ENCODE measurements at regions not wholly inside any gene's neighbourhood (a gene's known extent, or its start where the extent isn't known, plus 50 kb on each side); places are given as distances from the start of the nearest gene placed in this dataset.

- FAIRE-seq (no peak), ATAC-seq (no peak), DNase-seq (ENCODE audit: low spot score) (no peak)
- H3K4me2 ChIP-seq (ENCODE audit: low read depth, low read length): no peak overlapping the region
- H3K4me3 ChIP-seq (replicated peaks in 1 of 3; ENCODE audit: insufficient read depth in 1 of 3, low read depth in 2 of 3, low read length in 3 of 3): no peak overlapping the region
- peaks cover 17% of the 10 kb centered on the region; the same call in 1 of the 2 replicates for H3K9me3 ChIP-seq (ENCODE audit: low read length)
- H3K4me1 ChIP-seq (ENCODE audit: insufficient read depth, low read length): no peaks in the 10 kb centered on the region
- in situ Hi-C loops (cut with HindIII; ENCODE audit: extremely low pct_ligation_motif_present, low pct_unique_long_range_greater_than_20kb) (no loop called here), intact Hi-C loops (cut with micrococcal nuclease; ENCODE audit: unreplicated experiment) (no loop called here)
- no peaks in the 10 kb centered on the region for H4K20me1 ChIP-seq (ENCODE audit: insufficient read depth, low read length)
- H2AFZ ChIP-seq (ENCODE audit: low read length): no peak overlapping the region
- H3K27me3 ChIP-seq (ENCODE audit: control insufficient read depth in 1 of 2, insufficient read depth in 2 of 2, low read length in 2 of 2): no peaks in the 10 kb centered on the region
- ChIA-PET POLR2A (no interaction called here), CTCF (ENCODE audit: low intra/inter-chr PET ratio, low total read pairs) (no interaction called here)
- no peaks in the 10 kb centered on the region for H3K36me3 ChIP-seq (replicated peaks in 1 of 2; ENCODE audit: control insufficient read depth in 1 of 2, insufficient read depth in 2 of 2, low read length in 2 of 2)
- no peaks in the 10 kb centered on the region for H3K79me2 ChIP-seq (ENCODE audit: insufficient read depth, low read length)
- no TSS peak for BruUV-seq (replicated peaks)
- H3K9ac ChIP-seq (ENCODE audit: insufficient read depth, low read depth, low read length): no peak overlapping the region
- TF ChIP-seq CERS6 (CRISPR knock-in tag; IDR thresholded peaks at IDR 0.05): no peak
- TF ChIP-seq ZNF280B (CRISPR knock-in tag; IDR thresholded peaks at IDR 0.05; ENCODE audit: borderline replicate concordance): no peak
- no peak for TF ChIP-seq ATF1 (CRISPR knock-in tag; IDR thresholded peaks at IDR 0.05)
- no peak for TF ChIP-seq CHD4 (IDR thresholded peaks at IDR 0.05; ENCODE audit: borderline replicate concordance, low read length)
- TF ChIP-seq ZMAT5 (CRISPR knock-in tag; IDR thresholded peaks at IDR 0.05; ENCODE audit: borderline replicate concordance, low read depth): no peak
- no peak for TF ChIP-seq FOXK1 (CRISPR knock-in tag; IDR thresholded peaks at IDR 0.05; ENCODE audit: borderline replicate concordance, low read depth)
- no peak for TF ChIP-seq NFYB (CRISPR knock-in tag; IDR thresholded peaks at IDR 0.05)
- TF ChIP-seq RBM39 (IDR thresholded peaks at IDR 0.05; ENCODE audit: low read depth, low read length, poor library complexity, severe bottlenecking): no peak
- TF ChIP-seq TIGD3 (CRISPR knock-in tag; IDR thresholded peaks at IDR 0.05; ENCODE audit: borderline replicate concordance): no peak
- no peak for TF ChIP-seq ZSCAN29 (CRISPR knock-in tag; conservative IDR thresholded peaks at IDR 0.05)
- TF ChIP-seq ARNTL (CRISPR knock-in tag; IDR thresholded peaks at IDR 0.05): no peak
- WGBS (ENCODE audit: low lambda C conversion rate): 1% methylated on average over 2 of the region's 2 CpGs
- H3K27ac ChIP-seq (ENCODE audit: extremely low read length, insufficient read depth, low read length): no peak overlapping the region
Measured at GRCh38 chr4:43224559-43224958, 332.0 kb downstream of the GRXCR1 start.

Measured in HepG2 (cell line).